Fibroblast of the conjunctiva (primary cell): ENCODE measurements at regions not wholly inside any gene's neighbourhood (a gene's known extent, or its start where the extent isn't known, plus 50 kb on each side); places are given as distances from the start of the nearest gene placed in this dataset.
"Not testable (repeated sequence)": the region's sequence is repeated elsewhere in the genome, so short reads cannot be mapped to it uniquely, and the experiment has no call there.

Experiments
- DNase-seq: peaks from one replicate; pipeline ENCODE4 v3.0.0-alpha.2; 2010; ENCODE audit warnings: low read depth

GRCh38 chr21:27060190-27060589 lies 93.3 kb upstream of the ADAMTS5 start:
- no peak for DNase-seq

GRCh38 chr21:27058673-27059605 lies 92.1 kb upstream of the ADAMTS5 start:
- no peak for DNase-seq

DNA sequence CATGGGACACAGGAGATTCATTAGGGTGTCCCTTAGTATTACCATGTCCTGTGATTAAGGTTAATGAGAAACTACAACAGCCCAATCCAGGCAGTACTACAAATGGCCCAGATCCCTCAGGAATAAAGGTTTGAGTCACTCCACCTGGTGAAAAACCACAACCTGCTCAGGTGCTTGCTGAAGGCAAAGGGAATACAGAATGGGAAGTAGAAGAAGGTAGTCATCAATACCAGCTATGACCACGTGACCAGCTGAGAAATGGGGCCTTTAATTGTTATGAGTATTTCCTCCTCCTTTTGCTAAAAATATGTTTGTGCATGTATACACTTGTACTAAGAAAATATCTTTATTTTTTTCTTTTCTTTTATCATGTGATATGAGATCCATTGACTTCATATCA lies 91.1 kb upstream of the ADAMTS5 start:
- no peak for DNase-seq

- peak; percentile 78 for DNase-seq
Observed at GRCh38 chr21:27047658-27048314, 80.9 kb upstream of the ADAMTS5 start.

GRCh38 chr21:27047283-27047657 lies 80.4 kb upstream of the ADAMTS5 start:
- DNase-seq = peak; percentile 56

DNA sequence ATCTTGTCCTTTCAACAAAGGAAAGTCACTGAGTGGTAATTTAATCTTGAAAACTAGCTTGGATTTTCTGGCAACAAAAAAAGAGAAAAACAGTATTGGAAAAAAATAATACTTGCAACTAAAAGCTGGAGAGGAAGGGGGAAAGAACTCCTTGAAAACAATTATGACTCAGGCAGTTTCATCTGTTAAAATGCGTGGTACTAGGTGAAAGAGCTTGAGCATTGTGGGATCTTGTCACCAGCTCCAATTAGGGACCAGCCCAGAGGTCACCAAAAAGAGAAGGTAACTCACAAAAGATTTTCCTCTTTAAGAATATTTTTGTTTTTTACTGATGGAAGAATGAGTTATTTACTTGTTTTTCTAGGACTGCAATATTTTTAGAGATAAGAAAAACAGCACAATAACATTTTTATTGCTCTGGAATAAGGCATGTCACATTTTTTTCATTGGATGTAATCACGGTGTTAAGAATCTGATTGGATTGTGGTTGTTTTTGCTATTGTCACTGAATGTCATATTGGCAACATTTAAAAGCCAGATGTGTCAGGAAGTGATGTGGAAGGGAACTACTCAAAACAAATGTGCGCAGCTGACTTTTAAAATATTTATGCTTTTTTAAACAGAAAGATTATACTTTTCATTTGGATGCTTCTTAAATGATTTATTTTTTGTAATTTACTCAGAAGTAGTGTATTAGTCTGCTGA lies 78.5 kb upstream of the ADAMTS5 start:
- no peak for DNase-seq

GRCh38 chr21:27043377-27043776 lies 76.5 kb upstream of the ADAMTS5 start:
- DNase-seq = no peak

DNA sequence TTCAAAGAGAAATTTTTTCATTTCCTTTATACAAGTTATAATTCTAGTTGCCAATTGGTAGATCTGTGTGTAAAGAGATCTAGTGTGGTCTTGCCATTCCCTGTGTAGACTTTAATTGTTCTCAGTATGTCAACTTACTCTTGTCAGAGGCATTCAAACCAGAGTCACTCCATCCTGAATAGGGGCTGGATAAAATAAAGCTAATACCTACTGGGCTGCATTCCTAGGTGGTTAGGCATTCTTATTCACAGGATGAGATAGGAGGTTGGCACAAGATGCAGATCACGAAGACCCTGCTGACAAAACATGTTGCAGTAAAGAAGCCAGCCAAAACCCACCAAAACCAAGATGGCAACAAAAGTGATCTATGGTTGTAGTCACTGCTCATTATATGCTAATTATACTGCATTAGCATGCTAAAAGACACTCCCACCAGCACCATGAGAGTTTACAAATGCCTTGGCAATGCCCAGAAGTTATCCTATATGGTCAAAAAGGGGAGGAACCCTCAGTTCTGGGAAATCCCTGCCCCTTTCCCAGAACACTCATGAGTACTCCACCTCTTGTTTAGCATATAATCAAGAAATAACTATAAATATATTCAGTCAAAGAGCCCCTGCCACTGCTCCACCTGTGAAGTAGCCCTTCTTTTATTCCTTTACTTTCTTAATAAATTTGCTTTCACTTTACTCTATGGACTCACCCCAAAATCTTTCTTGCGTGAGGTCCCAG lies 74.0 kb upstream of the ADAMTS5 start:
- DNase-seq = no peak

DNA sequence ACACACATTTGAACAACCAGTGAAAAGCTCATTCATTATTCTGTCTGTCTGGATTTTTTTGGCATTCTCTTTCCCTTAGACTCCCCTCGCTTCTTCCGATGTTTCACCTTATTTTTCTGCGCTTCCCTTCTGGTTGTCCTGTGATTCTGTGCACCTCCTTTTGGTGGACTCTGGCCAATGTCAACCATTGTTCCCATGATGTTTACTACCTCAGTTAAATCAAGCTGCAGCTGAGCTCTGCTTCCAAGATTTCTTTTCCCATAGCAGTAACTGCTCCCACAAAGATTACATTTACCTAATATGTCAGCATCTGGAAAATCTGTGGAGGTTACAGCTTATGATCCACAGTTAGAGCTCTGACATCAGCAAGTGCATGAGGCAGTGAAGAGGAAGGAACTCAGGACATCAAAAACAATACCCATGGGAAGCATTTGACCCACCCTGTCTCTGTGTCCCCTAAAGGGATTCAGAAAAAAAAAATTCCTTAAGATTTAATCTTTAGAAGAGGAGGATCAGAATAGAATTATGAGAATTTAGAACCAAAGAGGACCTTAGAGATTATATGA lies 69.9 kb upstream of the ADAMTS5 start:
- DNase-seq = no peak

GRCh38 chr21:27035791-27036190 lies 68.9 kb upstream of the ADAMTS5 start:
- no peak for DNase-seq

GRCh38 chr21:27034796-27035195 lies 67.9 kb upstream of the ADAMTS5 start:
- no peak for DNase-seq

GRCh38 chr21:27033471-27033870 lies 66.6 kb upstream of the ADAMTS5 start:
- no peak for DNase-seq

DNA sequence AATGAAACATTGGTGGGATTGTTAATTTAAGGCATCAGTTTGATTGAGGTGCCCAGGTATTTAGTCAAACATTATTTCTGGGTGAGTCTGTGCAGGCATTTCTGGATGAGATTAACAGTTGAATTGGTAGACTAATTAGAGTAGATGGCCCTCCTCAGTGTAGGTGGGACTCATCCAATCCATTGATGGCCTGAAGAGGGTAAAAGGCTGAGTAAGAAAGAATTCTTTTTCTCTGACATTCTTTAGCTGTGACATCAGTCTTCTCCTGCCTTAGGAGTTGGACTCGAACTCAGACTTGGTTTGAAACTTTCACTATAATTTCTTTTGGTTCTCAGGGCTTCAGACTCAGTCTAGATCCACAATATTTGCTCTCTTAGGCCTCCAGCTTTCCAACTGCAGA lies 59.6 kb upstream of the ADAMTS5 start:
- no peak for DNase-seq

DNA sequence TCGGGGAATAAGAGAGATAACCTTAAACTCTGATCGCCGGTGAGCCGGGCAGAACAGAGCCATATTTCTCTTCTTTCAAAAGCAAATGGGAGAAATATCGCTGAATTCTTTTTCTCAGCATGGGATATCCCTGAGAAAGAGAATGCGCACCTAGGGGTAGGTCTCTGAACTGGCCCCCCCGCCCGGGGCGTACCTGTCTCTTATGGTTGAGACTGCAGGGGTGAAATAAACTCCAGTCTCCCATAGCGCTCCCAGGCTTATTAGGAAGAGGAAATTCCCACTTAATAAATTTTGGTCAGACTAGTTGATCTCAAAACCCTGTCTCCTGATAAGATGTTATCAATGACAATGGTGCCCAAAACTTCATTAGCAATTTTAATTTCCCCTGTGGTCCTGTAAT lies 58.8 kb upstream of the ADAMTS5 start:
- DNase-seq = not testable (repeated sequence)

- no peak for DNase-seq
Observed at GRCh38 chr21:27024971-27025370, 58.1 kb upstream of the ADAMTS5 start.

DNA sequence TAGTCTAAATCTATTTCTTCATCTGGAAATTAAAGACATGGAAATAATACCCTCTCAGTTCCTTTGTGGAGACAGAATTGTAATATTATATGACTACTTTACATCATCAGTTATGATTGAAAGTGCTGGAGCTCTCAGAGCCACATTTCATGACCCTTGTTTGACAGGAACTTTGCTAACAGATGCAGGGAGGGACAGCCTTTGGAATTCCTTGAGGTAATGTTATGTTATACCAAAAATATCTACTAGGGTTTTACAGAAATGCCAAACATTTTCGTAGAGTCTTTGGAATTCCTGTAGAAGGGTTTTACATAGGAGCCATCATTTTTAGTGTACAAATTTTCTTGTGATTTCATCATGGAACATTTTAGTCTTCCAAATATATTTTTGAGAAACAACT lies 57.4 kb upstream of the ADAMTS5 start:
- DNase-seq = peak; percentile 66

- DNase-seq = peak; percentile 18
Observed at GRCh38 chr21:27023186-27023585, 56.3 kb upstream of the ADAMTS5 start.

- peak; percentile 34 for DNase-seq
Observed at GRCh38 chr21:27021801-27022200, 54.9 kb upstream of the ADAMTS5 start.

DNA sequence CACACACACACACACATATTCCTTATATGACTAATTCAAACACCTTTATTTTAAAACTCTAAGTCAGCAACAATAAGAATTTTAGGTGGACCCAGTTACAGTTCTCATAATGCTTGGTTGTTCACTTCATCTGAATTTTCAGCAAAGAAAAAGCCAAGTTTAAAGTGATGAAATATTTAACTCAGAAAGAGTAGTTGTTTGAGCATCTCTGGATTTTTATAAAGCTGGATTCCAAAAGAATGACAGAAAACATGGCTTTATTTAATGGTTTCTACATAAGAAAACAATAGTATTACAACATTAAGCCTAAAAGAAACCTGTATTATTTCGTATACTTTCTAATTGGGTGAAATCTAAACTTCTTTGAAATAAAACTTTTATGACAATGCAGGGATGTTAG lies 54.2 kb upstream of the ADAMTS5 start:
- no peak for DNase-seq

GRCh38 chr21:27017246-27017645 lies 50.4 kb upstream of the ADAMTS5 start:
- DNase-seq = no peak
